GM12891 (cell line): ENCODE measurements at regions not wholly inside any gene's neighbourhood (a gene's known extent, or its start where the extent isn't known, plus 50 kb on each side); places are given as distances from the start of the nearest gene placed in this dataset.

Experiments
- DNase-seq: peaks from one replicate; pipeline ENCODE4 v3.0.0; 2011; ENCODE audit warnings: low spot score; ENCODE audit not compliant: insufficient read length
- FAIRE-seq: peaks from 2 replicates; lab custom pipeline; 2011; peaks lifted over from hg19 to GRCh38; lab: Jason Lieb, UNC
- PAX5 ChIP-seq: IDR thresholded peaks from 2 replicates; pipeline ENCODE4 v1.6.1; 2011; ENCODE audit warnings: low read length, moderate library complexity, mild to moderate bottlenecking; ENCODE audit not compliant: insufficient read depth, severe bottlenecking
- POLR2A ChIP-seq: IDR thresholded peaks from 2 replicates; pipeline ENCODE4 v1.6.1; 2011; ENCODE audit warnings: low read depth, low read length, control low read depth
- POLR2AphosphoS5 ChIP-seq: IDR thresholded peaks from 2 replicates; pipeline ENCODE4 v1.6.1; 2011; ENCODE audit warnings: low read depth, low read length, control low read depth
- POU2F2 ChIP-seq: IDR thresholded peaks from 2 replicates; pipeline ENCODE4 v1.6.1; 2011; ENCODE audit warnings: low read depth, mild to moderate bottlenecking, control low read depth, low read length, moderate library complexity
- SPI1 ChIP-seq: IDR thresholded peaks from 2 replicates; pipeline ENCODE4 v1.6.1; 2011; ENCODE audit warnings: low read depth, low read length, control low read depth
- TAF1 ChIP-seq: IDR thresholded peaks from 2 replicates; pipeline ENCODE4 v1.6.1; 2011; ENCODE audit warnings: low read depth, low read length, control low read depth

GRCh38 chr16:64507240-64508024 lies 614.4 kb downstream of the CDH11 start:
- no peak for DNase-seq
- no peak for TF ChIP-seq POLR2A
- TF ChIP-seq POU2F2: no peak
- TF ChIP-seq TAF1: no peak
- no peak for TF ChIP-seq POLR2AphosphoS5
- no peak for FAIRE-seq

- DNase-seq: no peak
- no peak for TF ChIP-seq POLR2A
- TF ChIP-seq SPI1: no peak
- no peak for TF ChIP-seq POU2F2
- TF ChIP-seq TAF1: no peak
- TF ChIP-seq POLR2AphosphoS5: no peak
- no peak for TF ChIP-seq PAX5
- no peak for FAIRE-seq
Measured at GRCh38 chr16:64499211-64499610, 622.7 kb downstream of the CDH11 start.

- no peak for FAIRE-seq
- no peak for DNase-seq
- TF ChIP-seq PAX5 (no peak), POLR2AphosphoS5 (no peak), POU2F2 (no peak), TAF1 (no peak)
Measured at GRCh38 chr16:64498363-64498762, 623.5 kb downstream of the CDH11 start.

GRCh38 chr16:64493709-64494108 lies 628.2 kb downstream of the CDH11 start:
- TF ChIP-seq TAF1: no peak
- TF ChIP-seq POLR2AphosphoS5: no peak
- no peak for TF ChIP-seq SPI1
- TF ChIP-seq PAX5: no peak
- TF ChIP-seq POLR2A: no peak
- no peak for TF ChIP-seq POU2F2
- FAIRE-seq (no peak), DNase-seq (no peak)

- no peak for FAIRE-seq
- DNase-seq: no peak
- TF ChIP-seq POU2F2 (no peak), SPI1 (no peak), POLR2AphosphoS5 (no peak)
Measured at GRCh38 chr16:64489449-64489848, 632.4 kb downstream of the CDH11 start.

- TF ChIP-seq PAX5 (no peak), TAF1 (no peak), SPI1 (no peak), POLR2A (no peak), POU2F2 (no peak), POLR2AphosphoS5 (no peak)
- DNase-seq: no peak
- FAIRE-seq: no peak
Measured at GRCh38 chr16:64486561-64486960, 635.3 kb downstream of the CDH11 start.

GRCh38 chr16:64481497-64481896 lies 640.4 kb downstream of the CDH11 start:
- DNase-seq: no peak
- no peak for FAIRE-seq
- TF ChIP-seq POLR2A: no peak
- TF ChIP-seq PAX5: no peak
- no peak for TF ChIP-seq POU2F2
- TF ChIP-seq SPI1: no peak
- no peak for TF ChIP-seq POLR2AphosphoS5
- TF ChIP-seq TAF1: no peak

- DNase-seq (no peak), FAIRE-seq (no peak)
Measured at GRCh38 chr16:64478252-64478906, 643.5 kb downstream of the CDH11 start.

GRCh38 chr16:64475627-64476351 lies 646.1 kb downstream of the CDH11 start:
- no peak for FAIRE-seq
- no peak for DNase-seq
- TF ChIP-seq POU2F2 (no peak), SPI1 (no peak), PAX5 (no peak), POLR2AphosphoS5 (no peak), POLR2A (no peak), TAF1 (no peak)

More at GRCh38 chr16:64478252-64478906, 643.5 kb downstream of the CDH11 start:
- TF ChIP-seq PAX5 (no peak), TAF1 (no peak), POLR2A (no peak), POU2F2 (no peak), POLR2AphosphoS5 (no peak)

- no peak for DNase-seq
- no peak for FAIRE-seq
- TF ChIP-seq SPI1 (no peak), POLR2A (no peak), TAF1 (no peak), POU2F2 (no peak), PAX5 (no peak)
Measured at GRCh38 chr16:64470916-64471315, 650.9 kb downstream of the CDH11 start.
